SU-DHL-6 (cell line): ENCODE measurements at regions not wholly inside any gene's neighbourhood (a gene's known extent, or its start where the extent isn't known, plus 50 kb on each side); places are given as distances from the start of the nearest gene placed in this dataset.

Experiments
- EZH2phosphoT487 ChIP-seq: fragments of 200-600 bp; sonication (generic), shearing (Covaris generic); conservative IDR thresholded peaks from 2 replicates; pipeline ENCODE4 v1.6.1; 2018; ENCODE audit warnings: mild to moderate bottlenecking, antibody characterized with exemption, low read length, moderate library complexity, mixed read lengths
- TF ChIP-seq, protein P1 (sequence below): fragments of 200-600 bp; sonication (generic); IDR thresholded peaks from one replicate; pipeline ENCODE4 v1.5.1; 2017; ENCODE audit warnings: antibody characterized with exemption, mild to moderate bottlenecking, low read length, moderate library complexity; ENCODE audit not compliant: insufficient read depth, poor library complexity, severe bottlenecking

DNA sequence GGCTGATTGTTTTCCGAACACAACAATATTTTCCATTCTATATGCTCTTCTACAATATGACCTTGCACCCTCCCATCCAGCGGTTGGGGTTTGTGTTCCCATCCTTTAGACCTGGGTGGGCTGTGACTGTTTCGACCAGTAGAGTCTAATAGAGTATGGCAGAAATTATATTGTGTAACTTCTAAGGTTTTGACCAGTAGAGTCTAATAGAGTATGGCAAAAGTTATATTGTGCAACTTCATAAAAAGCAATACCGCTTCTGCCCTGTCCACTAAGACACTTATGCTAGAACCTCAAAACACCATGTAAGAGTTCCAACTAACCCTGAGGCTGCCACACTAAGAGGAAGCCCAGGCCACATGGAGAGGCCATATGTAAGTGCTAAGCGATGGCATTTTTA lies 719.7 kb upstream of the TBX3 start:
- TF ChIP-seq, protein P1, sequence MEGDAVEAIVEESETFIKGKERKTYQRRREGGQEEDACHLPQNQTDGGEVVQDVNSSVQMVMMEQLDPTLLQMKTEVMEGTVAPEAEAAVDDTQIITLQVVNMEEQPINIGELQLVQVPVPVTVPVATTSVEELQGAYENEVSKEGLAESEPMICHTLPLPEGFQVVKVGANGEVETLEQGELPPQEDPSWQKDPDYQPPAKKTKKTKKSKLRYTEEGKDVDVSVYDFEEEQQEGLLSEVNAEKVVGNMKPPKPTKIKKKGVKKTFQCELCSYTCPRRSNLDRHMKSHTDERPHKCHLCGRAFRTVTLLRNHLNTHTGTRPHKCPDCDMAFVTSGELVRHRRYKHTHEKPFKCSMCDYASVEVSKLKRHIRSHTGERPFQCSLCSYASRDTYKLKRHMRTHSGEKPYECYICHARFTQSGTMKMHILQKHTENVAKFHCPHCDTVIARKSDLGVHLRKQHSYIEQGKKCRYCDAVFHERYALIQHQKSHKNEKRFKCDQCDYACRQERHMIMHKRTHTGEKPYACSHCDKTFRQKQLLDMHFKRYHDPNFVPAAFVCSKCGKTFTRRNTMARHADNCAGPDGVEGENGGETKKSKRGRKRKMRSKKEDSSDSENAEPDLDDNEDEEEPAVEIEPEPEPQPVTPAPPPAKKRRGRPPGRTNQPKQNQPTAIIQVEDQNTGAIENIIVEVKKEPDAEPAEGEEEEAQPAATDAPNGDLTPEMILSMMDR = no peak
- TF ChIP-seq EZH2phosphoT487 = no peak
